ENCODE measurements at regions not wholly inside any gene's neighbourhood (a gene's known extent, or its start where the extent isn't known, plus 50 kb on each side); places are given as distances from the start of the nearest gene placed in this dataset.

DNA sequence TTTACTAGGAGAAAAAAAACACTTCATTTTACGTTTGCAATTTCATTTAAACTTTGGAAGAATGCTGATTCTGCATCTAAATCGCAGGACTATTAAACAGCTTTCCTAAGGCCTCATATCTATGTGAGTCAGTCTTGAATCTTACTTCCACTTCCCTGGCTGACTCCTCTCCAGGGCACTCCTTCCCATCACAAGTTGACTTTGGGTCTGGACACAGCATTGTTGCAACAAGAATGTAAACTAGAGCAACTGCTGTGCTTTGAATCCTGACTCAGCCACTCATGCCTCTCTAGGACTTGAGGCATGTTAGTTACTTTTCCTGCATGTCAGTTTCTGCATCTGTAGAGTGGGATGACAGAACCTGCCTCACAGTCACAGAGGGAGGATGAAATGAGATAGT lies 413.8 kb downstream of the FAT4 start:
- TF ChIP-seq, protein P1, sequence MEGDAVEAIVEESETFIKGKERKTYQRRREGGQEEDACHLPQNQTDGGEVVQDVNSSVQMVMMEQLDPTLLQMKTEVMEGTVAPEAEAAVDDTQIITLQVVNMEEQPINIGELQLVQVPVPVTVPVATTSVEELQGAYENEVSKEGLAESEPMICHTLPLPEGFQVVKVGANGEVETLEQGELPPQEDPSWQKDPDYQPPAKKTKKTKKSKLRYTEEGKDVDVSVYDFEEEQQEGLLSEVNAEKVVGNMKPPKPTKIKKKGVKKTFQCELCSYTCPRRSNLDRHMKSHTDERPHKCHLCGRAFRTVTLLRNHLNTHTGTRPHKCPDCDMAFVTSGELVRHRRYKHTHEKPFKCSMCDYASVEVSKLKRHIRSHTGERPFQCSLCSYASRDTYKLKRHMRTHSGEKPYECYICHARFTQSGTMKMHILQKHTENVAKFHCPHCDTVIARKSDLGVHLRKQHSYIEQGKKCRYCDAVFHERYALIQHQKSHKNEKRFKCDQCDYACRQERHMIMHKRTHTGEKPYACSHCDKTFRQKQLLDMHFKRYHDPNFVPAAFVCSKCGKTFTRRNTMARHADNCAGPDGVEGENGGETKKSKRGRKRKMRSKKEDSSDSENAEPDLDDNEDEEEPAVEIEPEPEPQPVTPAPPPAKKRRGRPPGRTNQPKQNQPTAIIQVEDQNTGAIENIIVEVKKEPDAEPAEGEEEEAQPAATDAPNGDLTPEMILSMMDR (IDR thresholded peaks at IDR 0.05) = no peak
- TF ChIP-seq EZH2 (IDR thresholded peaks at IDR 0.05; ENCODE audit: borderline replicate concordance, insufficient read depth, low read depth, low read length, poor library complexity, severe bottlenecking) = no peak

Data from B cell (primary cell).